Mucosa of rectum (tissue), 2 donors: ENCODE measurements at regions not wholly inside any gene's neighbourhood (a gene's known extent, or its start where the extent isn't known, plus 50 kb on each side); places are given as distances from the start of the nearest gene placed in this dataset.

ENCODE experiments used
- H3K27ac ChIP-seq, 2 donors: one replicate each; pipeline ENCODE4 v1.7.0; 2013; ENCODE audit warnings: inconsistent platforms in 2 of 2, low read depth in 2 of 2, low read length in 2 of 2
- H3K27me3 ChIP-seq, 2 donors: one replicate each; pipeline ENCODE4 v1.7.0; 2013; ENCODE audit warnings: low read length in 2 of 2; ENCODE audit not compliant: control insufficient read depth in 2 of 2, insufficient read depth in 2 of 2
- H3K36me3 ChIP-seq, 2 donors: one replicate each; pipeline ENCODE4 v1.7.0; 2013; ENCODE audit warnings: low read length in 2 of 2; ENCODE audit not compliant: control insufficient read depth in 2 of 2, insufficient read depth in 2 of 2
- H3K4me1 ChIP-seq, 2 donors: one replicate each; pipeline ENCODE4 v1.7.0; 2013; ENCODE audit warnings: low read length in 2 of 2, mild to moderate bottlenecking in 1 of 2; ENCODE audit not compliant: control insufficient read depth in 2 of 2, insufficient read depth in 2 of 2
- H3K4me3 ChIP-seq, 2 donors: one replicate each; pipeline ENCODE4 v1.7.0; 2013; ENCODE audit warnings: low read length in 2 of 2
- H3K9ac ChIP-seq, 2 donors: one replicate each; pipeline ENCODE4 v1.7.0; 2013; ENCODE audit warnings: low read length in 2 of 2, low read depth in 1 of 2, mild to moderate bottlenecking in 1 of 2
- H3K9me3 ChIP-seq, 2 donors: one replicate each; pipeline ENCODE4 v1.7.0; 2013; ENCODE audit warnings: low read length in 2 of 2; ENCODE audit not compliant: control insufficient read depth in 2 of 2
- donor health status: healthy.
- donor health status: Normal muscosa, but diverticular disease.

DNA sequence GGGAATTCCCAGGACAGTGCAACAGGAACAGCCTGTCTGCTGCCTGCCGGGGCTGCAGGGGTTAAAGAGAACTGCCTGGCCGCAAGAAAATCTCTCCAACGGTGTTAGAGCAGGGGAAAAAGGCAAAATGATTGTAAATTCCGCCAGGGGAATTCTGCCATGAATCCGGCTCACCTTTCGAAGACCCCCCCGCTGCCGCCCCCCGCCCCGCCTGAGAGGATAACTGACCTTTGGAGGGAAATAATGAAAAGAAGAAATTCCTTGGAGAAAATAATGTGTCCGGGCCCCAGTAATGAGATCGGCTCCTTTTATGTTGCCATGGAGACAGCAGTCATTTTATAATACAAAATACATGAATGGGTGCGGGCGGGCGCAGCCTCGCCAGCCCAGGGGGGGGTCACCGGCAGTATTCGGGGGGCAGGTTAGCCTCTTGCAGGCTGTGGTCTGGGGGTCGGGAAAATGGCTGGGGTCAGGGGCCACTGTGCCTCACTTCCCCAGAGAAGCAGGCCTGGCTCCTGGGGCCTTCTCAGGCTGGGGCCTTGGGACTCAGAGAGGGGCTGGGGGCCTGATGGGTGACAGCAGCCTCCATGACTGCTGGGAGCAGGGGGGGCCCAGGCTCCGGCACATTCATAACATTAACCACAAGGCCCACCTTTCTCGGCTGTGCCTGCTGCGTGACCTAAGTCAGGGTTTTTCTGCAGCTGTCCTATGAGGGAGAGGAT, 228.1 kb downstream of the MN1 start:
- Histone ChIP-seq H3K27ac (no peak overlapping the region), H3K4me3 (no peak overlapping the region), H3K27me3 (peaks cover 2 to 11% of the 10 kb centered on the region in 2 donors), H3K9ac (no peak overlapping the region), H3K36me3 (no peaks in the 10 kb centered on the region), H3K4me1 (no peaks in the 10 kb centered on the region), H3K9me3 (peaks cover 4% of the 10 kb centered on the region in 2 donors)

DNA sequence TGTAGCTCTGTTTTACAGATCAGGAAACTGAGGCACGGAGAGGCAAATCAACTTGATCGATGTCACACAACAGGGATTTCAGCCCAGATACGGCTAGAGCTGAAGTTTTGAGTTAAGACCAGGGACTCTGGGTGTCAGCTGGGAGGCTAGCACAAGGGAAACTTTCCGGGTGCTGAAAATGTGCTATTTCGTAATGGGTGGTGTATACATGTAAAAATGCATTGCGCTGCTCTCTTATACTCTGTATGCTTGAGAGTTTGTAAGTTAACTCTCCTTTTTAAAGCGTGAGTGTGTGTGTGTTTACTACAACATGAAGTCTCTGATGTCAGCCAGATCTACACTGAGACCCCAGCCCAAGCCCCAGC, 227.6 kb downstream of the MN1 start:
- peaks cover 2 to 11% of the 10 kb centered on the region in 2 donors for H3K27me3 ChIP-seq
- no peak overlapping the region for H3K9ac ChIP-seq
- no peak overlapping the region for H3K27ac ChIP-seq
- H3K4me3 ChIP-seq: no peak overlapping the region
- no peaks in the 10 kb centered on the region for H3K4me1 ChIP-seq
- H3K36me3 ChIP-seq: no peaks in the 10 kb centered on the region
- H3K9me3 ChIP-seq: peaks cover 4% of the 10 kb centered on the region in 2 donors

DNA sequence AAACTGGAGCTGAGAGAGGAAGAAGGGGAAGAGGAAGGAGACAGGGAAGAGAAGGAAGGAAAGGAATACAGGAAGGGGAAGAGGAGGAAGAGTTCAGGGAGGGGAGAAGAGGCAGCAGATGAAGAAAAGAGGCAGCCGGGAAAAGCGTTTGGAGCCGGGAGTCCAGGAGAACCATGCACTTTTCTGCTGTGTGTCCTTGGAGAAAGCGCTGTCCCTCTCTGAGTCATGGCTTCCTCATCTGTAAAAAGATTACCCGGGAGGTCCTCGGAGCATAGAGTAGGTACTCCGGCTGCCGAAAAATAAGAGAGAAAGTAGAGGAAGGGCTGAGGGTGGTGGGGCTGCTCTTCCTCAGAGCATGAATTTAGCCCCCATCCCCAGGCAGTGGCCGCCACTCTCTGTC, 226.9 kb downstream of the MN1 start:
- H3K4me1 ChIP-seq: no peaks in the 10 kb centered on the region
- peaks cover 4% of the 10 kb centered on the region in 2 donors for H3K9me3 ChIP-seq
- no peaks in the 10 kb centered on the region for H3K36me3 ChIP-seq
- peaks cover 2 to 11% of the 10 kb centered on the region in 2 donors for H3K27me3 ChIP-seq
- no peak overlapping the region for H3K4me3 ChIP-seq
- no peak overlapping the region for H3K9ac ChIP-seq
- H3K27ac ChIP-seq: no peak overlapping the region

DNA sequence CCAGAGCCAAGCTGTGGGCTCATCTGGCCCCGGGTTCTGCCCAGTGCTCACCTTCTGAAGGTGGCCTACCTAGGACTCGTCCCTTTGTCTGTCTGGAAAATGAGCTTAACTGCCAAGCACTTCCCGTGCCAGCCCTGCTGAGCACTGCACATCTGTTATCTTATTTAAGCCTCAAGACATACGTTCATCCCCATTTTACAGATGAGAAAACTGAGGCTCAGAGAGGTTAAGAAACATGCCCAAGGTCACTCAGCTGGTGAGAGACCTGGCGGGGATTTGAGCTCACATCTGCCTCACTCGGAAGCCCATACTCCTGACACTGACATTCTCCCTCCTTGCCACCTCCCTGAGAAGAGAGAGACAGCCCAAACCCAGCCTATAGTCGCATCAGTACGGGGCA, 226.2 kb downstream of the MN1 start:
- H3K27ac ChIP-seq: no peak overlapping the region
- no peak overlapping the region for H3K4me3 ChIP-seq
- no peaks in the 10 kb centered on the region for H3K36me3 ChIP-seq
- H3K4me1 ChIP-seq: no peaks in the 10 kb centered on the region
- H3K9me3 ChIP-seq: peaks cover 4% of the 10 kb centered on the region in 2 donors
- H3K27me3 ChIP-seq: peaks cover 2 to 11% of the 10 kb centered on the region in 2 donors
- no peak overlapping the region for H3K9ac ChIP-seq

DNA sequence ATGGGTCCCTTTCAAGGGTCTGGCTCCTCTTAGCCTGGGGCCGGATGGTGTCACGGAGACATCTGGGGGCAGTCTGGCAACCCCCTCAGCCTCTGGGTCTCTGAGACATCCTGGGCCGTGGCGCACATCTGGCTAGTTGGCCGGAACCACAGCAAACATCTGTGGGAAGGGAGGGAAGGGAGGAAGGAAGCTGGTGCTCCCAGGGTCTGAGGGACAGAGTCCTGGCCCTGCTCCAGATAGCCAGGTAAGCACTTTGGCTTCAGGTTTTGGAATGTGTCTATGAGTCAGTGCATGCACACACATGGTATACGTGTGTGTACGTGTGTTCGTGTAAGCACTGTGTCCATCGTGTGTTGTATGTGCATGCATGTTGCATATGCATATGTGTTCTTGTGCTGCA, 225.1 kb downstream of the MN1 start:
- peaks cover 0 to 4% of the 10 kb centered on the region in 2 donors for H3K4me1 ChIP-seq
- peaks cover 2 to 11% of the 10 kb centered on the region in 2 donors for H3K27me3 ChIP-seq
- H3K9ac ChIP-seq: no peak overlapping the region
- H3K9me3 ChIP-seq: peaks cover 4% of the 10 kb centered on the region in 2 donors
- no peaks in the 10 kb centered on the region for H3K36me3 ChIP-seq
- H3K27ac ChIP-seq: no peak overlapping the region
- no peak overlapping the region for H3K4me3 ChIP-seq

DNA sequence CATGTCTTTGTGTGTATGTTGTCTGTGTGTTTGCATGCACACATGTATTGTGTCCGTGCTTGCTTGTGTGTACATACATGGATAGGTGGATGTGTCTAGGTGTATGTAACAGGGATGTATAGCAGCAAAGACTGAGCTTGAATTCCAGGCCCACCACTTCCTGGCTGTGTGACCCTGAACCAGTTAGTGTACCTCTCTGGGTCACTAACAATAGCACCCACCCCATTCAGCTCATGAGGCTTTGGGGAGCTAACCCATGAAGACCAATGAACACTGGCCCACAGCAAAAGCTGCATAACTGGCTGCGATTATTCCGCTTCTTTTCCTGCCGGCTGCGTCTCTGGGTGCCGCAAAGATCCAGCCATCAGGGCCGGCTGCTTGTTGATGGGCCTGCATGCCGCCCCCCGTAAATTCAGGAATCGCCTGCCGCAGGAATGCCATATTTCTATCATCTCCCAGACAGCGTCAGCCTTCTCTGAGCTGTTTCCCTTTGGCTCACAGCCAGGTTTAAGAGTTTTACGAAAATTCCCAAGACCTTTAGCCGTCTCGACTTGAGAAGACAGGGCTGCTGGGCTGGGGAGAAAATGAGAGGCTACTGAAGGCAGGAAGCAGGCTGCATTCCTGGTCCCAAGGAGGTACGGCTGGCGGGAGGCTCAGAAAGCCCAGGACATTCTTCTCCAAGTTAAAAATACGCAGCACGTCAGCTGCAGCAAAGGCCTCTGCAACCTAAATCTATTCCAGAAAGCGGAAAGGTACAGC, 224.6 kb downstream of the MN1 start:
- Histone ChIP-seq H3K27ac (no peak overlapping the region), H3K27me3 (peaks cover 2 to 11% of the 10 kb centered on the region in 2 donors), H3K4me1 (peaks cover 0 to 5% of the 10 kb centered on the region in 2 donors), H3K9ac (no peak overlapping the region), H3K36me3 (no peaks in the 10 kb centered on the region), H3K9me3 (peaks cover 4% of the 10 kb centered on the region in 2 donors), H3K4me3 (no peak overlapping the region)

DNA sequence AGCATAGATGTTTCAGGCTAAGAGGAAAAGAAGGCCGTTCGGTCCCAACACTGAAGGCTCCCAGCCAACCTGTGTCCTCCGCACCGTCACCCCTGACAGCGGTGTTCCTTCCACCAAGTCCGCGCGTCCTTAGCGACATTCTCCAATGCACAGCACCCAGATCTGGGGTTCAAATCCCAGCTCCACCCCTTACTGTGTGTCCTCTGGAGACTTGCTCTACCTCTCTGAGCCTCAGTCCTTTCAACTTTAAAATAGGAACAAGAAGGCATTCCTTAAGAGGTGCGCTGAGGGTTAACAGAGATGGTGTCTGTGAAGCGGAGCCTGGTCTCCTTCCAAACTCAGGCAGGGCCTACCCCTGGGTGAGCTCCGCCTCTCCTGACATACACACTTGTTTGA, 224.0 kb downstream of the MN1 start:
- Histone ChIP-seq H3K36me3 (no peaks in the 10 kb centered on the region), H3K9me3 (peaks cover 0 to 1% of the 10 kb centered on the region in 2 donors), H3K9ac (no peak overlapping the region), H3K27ac (no peak overlapping the region), H3K4me3 (no peak overlapping the region), H3K27me3 (peaks cover 2 to 11% of the 10 kb centered on the region in 2 donors), H3K4me1 (peaks cover 0 to 5% of the 10 kb centered on the region in 2 donors)

DNA sequence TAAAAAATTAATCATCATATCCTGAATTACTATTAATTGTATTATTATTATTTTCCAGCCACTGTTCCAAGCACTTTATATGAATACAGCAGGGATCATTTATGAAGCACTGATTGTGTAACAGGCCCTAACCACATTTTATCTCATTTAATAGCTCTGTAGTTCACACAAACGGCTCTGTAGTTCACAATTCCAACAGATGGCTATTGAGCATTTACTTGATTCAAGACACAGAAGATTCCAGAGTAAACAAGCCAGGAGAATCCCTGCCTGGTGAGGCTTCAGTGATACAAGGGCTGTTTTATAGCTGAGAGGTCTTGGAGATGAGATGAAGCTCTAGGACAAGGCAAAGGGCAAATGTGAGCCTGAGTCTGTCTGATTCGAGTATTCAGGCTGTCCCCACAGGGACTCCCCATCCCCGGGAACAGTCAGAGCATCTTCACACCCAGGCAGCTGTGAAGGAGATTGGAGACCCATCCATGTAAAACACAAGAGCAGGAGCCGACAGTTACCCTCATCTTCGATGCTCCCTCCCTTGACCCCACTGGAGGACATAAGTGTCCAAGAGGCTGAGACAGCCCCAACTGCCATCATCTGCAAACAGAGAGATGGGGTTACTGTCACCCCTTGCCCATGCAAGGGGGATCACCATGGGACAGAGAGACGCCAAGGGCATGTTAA, 222.5 kb downstream of the MN1 start:
- Histone ChIP-seq H3K9me3 (no peaks in the 10 kb centered on the region), H3K4me1 (peaks cover 0 to 5% of the 10 kb centered on the region in 2 donors), H3K27me3 (peaks cover 2 to 10% of the 10 kb centered on the region in 2 donors), H3K9ac (no peak overlapping the region), H3K27ac (no peak overlapping the region), H3K4me3 (no peak overlapping the region), H3K36me3 (no peaks in the 10 kb centered on the region)

DNA sequence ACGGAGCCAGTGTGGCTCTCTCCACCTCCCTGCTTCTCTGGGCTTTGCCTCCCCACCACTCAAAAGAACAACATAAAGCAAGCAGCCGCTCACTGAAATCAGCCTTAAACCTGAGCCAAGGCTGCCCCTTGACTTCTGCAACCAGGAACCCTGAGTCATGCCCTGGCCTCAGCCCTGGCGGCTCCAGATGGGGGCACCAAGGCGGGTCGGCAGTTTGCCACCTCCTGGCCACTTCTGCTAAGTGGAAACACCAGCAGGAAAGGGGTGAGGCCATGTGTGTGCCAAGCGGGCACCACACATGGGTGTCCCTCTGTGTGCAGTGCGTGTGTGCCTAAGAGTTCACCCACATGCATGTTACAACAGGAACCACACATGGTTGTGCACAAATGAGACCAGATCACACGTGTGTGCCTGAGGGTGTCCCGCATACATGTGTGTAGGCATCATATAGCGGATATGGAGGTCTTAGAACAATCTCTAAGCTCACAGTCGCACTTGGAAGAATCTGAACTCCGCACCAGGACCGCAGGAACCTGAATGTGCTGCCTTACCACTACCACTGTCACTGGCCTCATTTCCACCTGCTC, 221.2 kb downstream of the MN1 start:
- no peak overlapping the region for H3K27ac ChIP-seq
- no peak overlapping the region for H3K4me3 ChIP-seq
- H3K9ac ChIP-seq: no peak overlapping the region
- H3K27me3 ChIP-seq: peaks cover 0 to 2% of the 10 kb centered on the region in 2 donors
- no peaks in the 10 kb centered on the region for H3K36me3 ChIP-seq
- peaks cover 0 to 5% of the 10 kb centered on the region in 2 donors for H3K4me1 ChIP-seq
- no peaks in the 10 kb centered on the region for H3K9me3 ChIP-seq

DNA sequence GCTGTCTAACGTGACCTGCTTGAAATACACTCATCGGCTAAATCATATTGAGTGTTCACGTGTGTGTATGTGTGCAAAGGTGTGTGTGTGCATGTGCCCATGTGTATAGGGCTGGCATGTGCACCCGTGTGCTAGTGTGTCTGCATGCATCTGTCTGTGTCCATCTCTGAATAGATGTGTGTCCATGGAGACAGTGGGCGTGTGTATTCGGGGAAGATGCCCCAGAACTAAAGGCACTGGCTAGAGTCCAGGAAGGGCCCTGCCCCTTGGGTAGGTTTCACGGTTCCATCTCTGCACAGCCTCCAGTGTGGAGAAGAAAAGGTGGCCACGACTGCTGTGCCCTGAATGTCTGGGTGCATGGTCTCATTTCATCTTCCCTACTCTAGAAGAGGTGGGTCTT, 220.3 kb downstream of the MN1 start:
- H3K9me3 ChIP-seq: no peaks in the 10 kb centered on the region
- no peaks in the 10 kb centered on the region for H3K36me3 ChIP-seq
- H3K27ac ChIP-seq: no peak overlapping the region
- peaks cover 0 to 5% of the 10 kb centered on the region in 2 donors for H3K4me1 ChIP-seq
- H3K4me3 ChIP-seq: no peak overlapping the region
- H3K9ac ChIP-seq: no peak overlapping the region
- peaks cover 0 to 2% of the 10 kb centered on the region in 2 donors for H3K27me3 ChIP-seq
